ENCODE measurements at regions not wholly inside any gene's neighbourhood (a gene's known extent, or its start where the extent isn't known, plus 50 kb on each side); places are given as distances from the start of the nearest gene placed in this dataset.
A peak's percentile ranks its signal among the peaks of the same experiment; 100 is the strongest.

DNA sequence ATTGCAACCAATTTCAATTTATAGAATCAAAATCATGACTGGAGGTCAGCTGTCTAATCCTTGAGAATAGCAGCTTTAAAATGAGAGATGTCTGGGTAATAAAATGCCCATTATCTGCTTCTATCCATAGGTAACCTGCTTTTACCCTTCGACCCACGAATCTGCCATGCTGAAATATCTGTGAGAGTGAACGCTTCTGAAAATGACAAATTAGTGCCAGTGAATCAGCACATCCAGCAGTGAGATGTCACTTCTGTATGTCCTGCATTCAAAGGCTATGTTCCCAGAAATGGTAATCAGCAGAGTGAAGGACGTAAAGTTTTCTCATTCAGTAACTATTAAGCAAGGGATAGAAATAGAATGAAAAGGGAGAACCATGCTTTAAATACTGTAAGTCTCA, 532.4 kb upstream of the ITGA1 start:
- H2AFZ ChIP-seq (ENCODE audit: low read length) = no peak overlapping the region
- H3K4me2 ChIP-seq (ENCODE audit: low read depth, low read length, poor library complexity, severe bottlenecking) = no peak overlapping the region
- no peaks in the 10 kb centered on the region for H3K36me3 ChIP-seq (ENCODE audit: insufficient read depth, low read length)
- no peaks in the 10 kb centered on the region for H3F3A ChIP-seq (ENCODE audit: low read depth)
- H3K9ac ChIP-seq (ENCODE audit: low read depth, low read length, poor library complexity, severe bottlenecking) = no peak overlapping the region
- H3K9me3 ChIP-seq (ENCODE audit: insufficient read depth, low read depth, low read length) = no peaks in the 10 kb centered on the region
- no peak overlapping the region for H3K4me3 ChIP-seq (ENCODE audit: low read length, poor library complexity, severe bottlenecking)
- no peaks in the 10 kb centered on the region for H3K9me2 ChIP-seq (replicated peaks; ENCODE audit: low read depth, low read length)
- no peaks in the 10 kb centered on the region for H3K4me1 ChIP-seq (ENCODE audit: insufficient read depth, low read length, poor library complexity, severe bottlenecking)
- no peaks in the 10 kb centered on the region for H4K20me1 ChIP-seq (ENCODE audit: insufficient read depth, low read length, poor library complexity, severe bottlenecking)
- H3K27me3 ChIP-seq (ENCODE audit: insufficient read depth, low read length, poor library complexity, severe bottlenecking) = no peaks in the 10 kb centered on the region
- H3K79me2 ChIP-seq (ENCODE audit: insufficient read depth, low read length) = no peaks in the 10 kb centered on the region
- no peak for TF ChIP-seq EZH2phosphoT487 (IDR thresholded peaks at IDR 0.05; ENCODE audit: borderline replicate concordance)
- TF ChIP-seq, protein P1, sequence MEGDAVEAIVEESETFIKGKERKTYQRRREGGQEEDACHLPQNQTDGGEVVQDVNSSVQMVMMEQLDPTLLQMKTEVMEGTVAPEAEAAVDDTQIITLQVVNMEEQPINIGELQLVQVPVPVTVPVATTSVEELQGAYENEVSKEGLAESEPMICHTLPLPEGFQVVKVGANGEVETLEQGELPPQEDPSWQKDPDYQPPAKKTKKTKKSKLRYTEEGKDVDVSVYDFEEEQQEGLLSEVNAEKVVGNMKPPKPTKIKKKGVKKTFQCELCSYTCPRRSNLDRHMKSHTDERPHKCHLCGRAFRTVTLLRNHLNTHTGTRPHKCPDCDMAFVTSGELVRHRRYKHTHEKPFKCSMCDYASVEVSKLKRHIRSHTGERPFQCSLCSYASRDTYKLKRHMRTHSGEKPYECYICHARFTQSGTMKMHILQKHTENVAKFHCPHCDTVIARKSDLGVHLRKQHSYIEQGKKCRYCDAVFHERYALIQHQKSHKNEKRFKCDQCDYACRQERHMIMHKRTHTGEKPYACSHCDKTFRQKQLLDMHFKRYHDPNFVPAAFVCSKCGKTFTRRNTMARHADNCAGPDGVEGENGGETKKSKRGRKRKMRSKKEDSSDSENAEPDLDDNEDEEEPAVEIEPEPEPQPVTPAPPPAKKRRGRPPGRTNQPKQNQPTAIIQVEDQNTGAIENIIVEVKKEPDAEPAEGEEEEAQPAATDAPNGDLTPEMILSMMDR (conservative IDR thresholded peaks at IDR 0.05; ENCODE audit: low read length) = no peak

DNA sequence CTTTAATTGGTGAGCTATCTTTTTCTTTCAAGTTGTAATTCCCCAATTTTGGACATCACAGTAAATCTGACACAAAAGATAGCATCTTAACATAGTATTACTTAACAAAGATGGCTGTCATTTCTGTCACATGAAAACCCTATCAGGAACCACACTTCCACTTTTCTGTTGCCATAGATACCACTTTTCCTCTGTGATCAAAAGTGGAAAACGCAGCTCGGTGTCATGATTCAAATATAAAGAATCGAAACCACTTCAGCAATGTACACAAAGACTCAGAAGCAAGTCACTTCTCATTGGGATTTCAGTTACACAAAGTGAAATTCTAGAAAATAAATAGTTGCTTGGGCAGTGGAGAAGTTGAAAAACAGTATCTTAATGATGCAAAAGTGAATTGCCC, 524.9 kb upstream of the ITGA1 start:
- TF ChIP-seq, protein P1 (conservative IDR thresholded peaks at IDR 0.05; ENCODE audit: low read length) = no peak
- TF ChIP-seq EZH2phosphoT487 (IDR thresholded peaks at IDR 0.05; ENCODE audit: borderline replicate concordance) = no peak
- Histone ChIP-seq H3K9me2 (replicated peaks; ENCODE audit: low read depth, low read length) (no peaks in the 10 kb centered on the region), H3K36me3 (ENCODE audit: insufficient read depth, low read length) (no peaks in the 10 kb centered on the region), H3K27me3 (ENCODE audit: insufficient read depth, low read length, poor library complexity, severe bottlenecking) (no peaks in the 10 kb centered on the region), H3K79me2 (ENCODE audit: insufficient read depth, low read length) (no peaks in the 10 kb centered on the region), H3K4me1 (ENCODE audit: insufficient read depth, low read length, poor library complexity, severe bottlenecking) (no peaks in the 10 kb centered on the region), H3K9ac (ENCODE audit: low read depth, low read length, poor library complexity, severe bottlenecking) (no peak overlapping the region), H3K4me2 (ENCODE audit: low read depth, low read length, poor library complexity, severe bottlenecking) (no peak overlapping the region), H2AFZ (ENCODE audit: low read length) (no peak overlapping the region), H4K20me1 (ENCODE audit: insufficient read depth, low read length, poor library complexity, severe bottlenecking) (no peaks in the 10 kb centered on the region), H3K4me3 (ENCODE audit: low read length, poor library complexity, severe bottlenecking) (no peak overlapping the region), H3K9me3 (ENCODE audit: insufficient read depth, low read depth, low read length) (no peaks in the 10 kb centered on the region), H3F3A (ENCODE audit: low read depth) (no peaks in the 10 kb centered on the region)

DNA sequence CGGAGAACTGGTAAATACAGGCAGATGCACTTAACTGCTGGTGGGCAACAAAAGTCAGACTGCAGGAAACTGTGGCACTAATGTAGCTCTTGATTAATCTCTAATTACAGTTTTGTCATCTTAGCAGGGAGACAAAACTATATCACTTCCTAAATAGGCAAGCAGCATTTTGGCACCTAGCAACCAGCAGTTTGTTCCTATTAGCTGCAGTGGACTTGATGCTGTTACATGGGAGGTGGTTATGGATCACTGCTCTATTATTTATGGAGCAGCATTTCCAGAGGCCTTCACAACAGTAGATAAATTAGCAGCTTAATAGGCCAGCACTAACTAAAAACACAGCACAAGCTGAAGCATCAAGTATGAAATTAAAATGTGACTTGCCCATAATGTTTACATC, 518.3 kb upstream of the ITGA1 start:
- H3K9me3 ChIP-seq (ENCODE audit: insufficient read depth, low read depth, low read length) = no peaks in the 10 kb centered on the region
- no peaks in the 10 kb centered on the region for H3K9me2 ChIP-seq (replicated peaks; ENCODE audit: low read depth, low read length)
- no peak overlapping the region for H3K4me3 ChIP-seq (ENCODE audit: low read length, poor library complexity, severe bottlenecking)
- no peak overlapping the region for H3K9ac ChIP-seq (ENCODE audit: low read depth, low read length, poor library complexity, severe bottlenecking)
- H3K36me3 ChIP-seq (ENCODE audit: insufficient read depth, low read length) = no peaks in the 10 kb centered on the region
- H2AFZ ChIP-seq (ENCODE audit: low read length) = peak overlapping the region; percentile 57; the same call in 1 of the 2 replicates
- no peaks in the 10 kb centered on the region for H4K20me1 ChIP-seq (ENCODE audit: insufficient read depth, low read length, poor library complexity, severe bottlenecking)
- peaks cover 11% of the 10 kb centered on the region for H3K4me1 ChIP-seq (ENCODE audit: insufficient read depth, low read length, poor library complexity, severe bottlenecking)
- H3F3A ChIP-seq (ENCODE audit: low read depth) = no peaks in the 10 kb centered on the region
- peak overlapping the region; percentile 42 for H3K4me2 ChIP-seq (ENCODE audit: low read depth, low read length, poor library complexity, severe bottlenecking)
- H3K79me2 ChIP-seq (ENCODE audit: insufficient read depth, low read length) = no peaks in the 10 kb centered on the region
- TF ChIP-seq EZH2phosphoT487 (IDR thresholded peaks at IDR 0.05; ENCODE audit: borderline replicate concordance) = no peak
- TF ChIP-seq, protein P1 (conservative IDR thresholded peaks at IDR 0.05; ENCODE audit: low read length) = no peak
- no peaks in the 10 kb centered on the region for H3K27me3 ChIP-seq (ENCODE audit: insufficient read depth, low read length, poor library complexity, severe bottlenecking)

All from Loucy (cell line).